ENCODE measurements at regions not wholly inside any gene's neighbourhood (a gene's known extent, or its start where the extent isn't known, plus 50 kb on each side); places are given as distances from the start of the nearest gene placed in this dataset.
"Not testable (repeated sequence)": the region's sequence is repeated elsewhere in the genome, so short reads cannot be mapped to it uniquely, and the experiment has no call there.

DNA sequence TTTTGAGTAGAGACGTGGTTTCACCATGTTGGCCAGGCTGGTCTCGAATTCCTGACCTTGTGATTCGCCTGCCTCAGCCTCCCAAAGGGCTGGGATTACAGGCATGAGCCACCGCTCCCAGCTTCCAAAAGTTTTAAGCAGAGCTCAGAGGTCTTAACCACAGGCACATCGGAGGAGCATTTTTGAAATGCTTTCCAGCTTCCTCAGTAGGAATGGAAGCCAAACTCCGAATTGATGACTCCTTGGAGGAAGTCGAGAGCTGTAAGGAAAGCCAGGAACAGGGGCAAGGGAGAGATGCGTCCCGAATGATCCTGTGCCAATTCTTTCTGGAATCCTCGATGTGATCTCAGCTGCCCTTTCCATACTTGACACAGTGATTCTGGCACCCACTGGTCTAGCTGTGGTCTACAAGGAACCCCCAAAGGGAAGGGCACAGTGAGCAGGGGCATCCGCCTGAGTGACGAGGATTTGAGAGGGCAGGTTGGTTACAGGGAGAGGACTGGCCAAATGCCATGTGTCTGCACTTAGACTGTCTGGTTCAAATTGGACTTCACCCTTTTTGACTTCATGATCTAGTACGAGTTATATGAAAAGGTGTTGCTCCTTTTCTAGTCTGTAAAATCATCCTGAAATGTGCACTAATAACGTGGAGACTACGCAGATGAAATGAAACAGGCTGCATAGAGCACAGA lies 138.2 kb downstream of the ADRA2C start:
- H3K27me3 ChIP-seq (ENCODE audit: insufficient read depth, low read length); H3K4me3 ChIP-seq (ENCODE audit: low read length); H3K9me3 ChIP-seq (ENCODE audit: low read length); H3K36me3 ChIP-seq (ENCODE audit: insufficient read depth, low read length); H2AFZ ChIP-seq (ENCODE audit: low read depth, low read length); H3K4me1 ChIP-seq (ENCODE audit: insufficient read depth, low read length): not testable (repeated sequence)

DNA sequence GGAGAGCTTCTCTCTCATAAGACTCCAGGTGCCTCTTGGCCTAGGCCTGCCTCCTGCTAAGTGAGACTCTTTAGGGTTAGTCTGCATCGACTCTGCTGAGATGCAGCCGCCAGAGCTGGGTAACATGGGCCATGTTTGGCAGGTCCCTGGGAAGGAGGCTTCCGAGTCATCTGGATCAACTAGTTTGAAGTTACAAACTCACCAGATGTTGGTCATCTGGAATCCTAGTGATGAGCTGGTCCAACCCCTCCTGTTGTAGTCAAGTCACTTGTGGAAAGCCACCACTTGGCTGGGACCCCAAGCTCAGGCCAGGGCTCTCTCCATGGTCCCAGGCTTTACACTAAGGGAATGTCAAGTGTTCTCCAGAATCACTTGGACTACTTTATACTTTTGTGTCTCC lies 143.4 kb downstream of the ADRA2C start:
- H3K9me3 ChIP-seq (ENCODE audit: low read length); H3K27me3 ChIP-seq (ENCODE audit: insufficient read depth, low read length): not testable (repeated sequence)

DNA sequence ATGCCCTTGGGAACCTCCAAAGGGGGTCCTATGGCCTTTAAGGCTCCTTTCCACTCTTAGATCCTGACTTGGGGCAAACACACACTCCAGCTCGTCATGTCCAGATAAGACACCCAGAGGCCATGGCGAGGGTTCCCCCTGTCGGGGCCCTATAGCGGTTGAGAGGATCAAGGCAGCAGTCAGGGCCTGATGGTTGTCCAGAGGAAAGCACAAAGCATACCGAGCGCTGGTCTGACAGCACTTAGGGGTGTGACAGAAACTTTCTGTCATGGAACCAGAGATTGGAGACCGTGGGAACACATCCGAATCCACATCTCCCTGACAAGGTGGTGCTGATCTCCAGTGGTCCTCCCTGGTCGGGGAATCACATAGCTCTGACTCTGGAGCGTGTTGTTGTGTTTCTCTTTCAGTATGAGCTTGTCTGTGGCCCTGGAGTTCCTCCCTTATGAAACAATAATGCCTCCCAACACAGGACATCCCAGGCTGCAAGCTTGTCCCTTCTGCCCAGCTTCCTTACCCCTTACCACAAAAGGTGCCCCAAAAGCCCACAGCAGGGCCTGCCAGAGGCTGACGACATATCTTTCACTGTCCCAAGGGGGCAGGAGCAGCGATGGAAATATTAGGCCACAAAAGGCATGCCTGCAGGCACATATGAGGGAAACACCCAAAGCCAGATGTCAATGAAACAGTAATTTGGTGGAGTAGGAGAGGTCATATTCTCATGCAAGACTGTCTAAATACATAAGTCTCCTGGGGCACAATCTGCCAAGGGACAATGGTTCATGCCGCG lies 144.2 kb downstream of the ADRA2C start:
- H3K27me3 ChIP-seq (ENCODE audit: insufficient read depth, low read length); H2AFZ ChIP-seq (ENCODE audit: low read depth, low read length); H3K4me1 ChIP-seq (ENCODE audit: insufficient read depth, low read length); H3K36me3 ChIP-seq (ENCODE audit: insufficient read depth, low read length); H3K4me3 ChIP-seq (ENCODE audit: low read length); H3K9me3 ChIP-seq (ENCODE audit: low read length): not testable (repeated sequence)

More for the DNA sequence above, 143.4 kb downstream of the ADRA2C start:
- H3K4me3 ChIP-seq (ENCODE audit: low read length); H2AFZ ChIP-seq (ENCODE audit: low read depth, low read length); H3K36me3 ChIP-seq (ENCODE audit: insufficient read depth, low read length); H3K4me1 ChIP-seq (ENCODE audit: insufficient read depth, low read length): not testable (repeated sequence)

DNA sequence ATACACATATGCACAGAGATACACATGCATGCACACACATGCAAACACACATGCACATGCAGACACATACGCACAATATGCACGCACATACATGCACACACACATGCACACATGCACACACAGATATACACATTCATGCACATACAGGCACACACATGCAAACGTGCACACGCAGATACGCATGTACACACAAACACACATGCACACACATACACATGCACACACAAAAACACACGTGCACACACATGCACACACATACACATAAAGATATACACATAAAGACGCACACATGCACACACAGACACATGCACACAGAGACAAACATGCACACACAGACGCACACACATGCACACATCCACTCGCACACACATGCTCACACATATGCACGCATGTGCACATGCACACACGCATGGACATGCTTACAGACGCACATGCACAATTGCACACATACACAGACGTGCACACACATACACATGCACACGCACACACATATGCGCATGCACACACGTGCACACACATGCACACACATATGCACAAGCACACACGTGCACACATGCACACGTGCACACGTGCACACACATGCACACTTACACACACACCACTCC lies 145.2 kb downstream of the ADRA2C start:
- Histone ChIP-seq H2AFZ (ENCODE audit: low read depth, low read length) (no peak overlapping the region), H3K4me1 (ENCODE audit: insufficient read depth, low read length) (no peaks in the 10 kb centered on the region), H3K27me3 (ENCODE audit: insufficient read depth, low read length) (no peaks in the 10 kb centered on the region), H3K4me3 (ENCODE audit: low read length) (no peak overlapping the region), H3K36me3 (ENCODE audit: insufficient read depth, low read length) (no peaks in the 10 kb centered on the region), H3K9me3 (ENCODE audit: low read length) (no peaks in the 10 kb centered on the region)

DNA sequence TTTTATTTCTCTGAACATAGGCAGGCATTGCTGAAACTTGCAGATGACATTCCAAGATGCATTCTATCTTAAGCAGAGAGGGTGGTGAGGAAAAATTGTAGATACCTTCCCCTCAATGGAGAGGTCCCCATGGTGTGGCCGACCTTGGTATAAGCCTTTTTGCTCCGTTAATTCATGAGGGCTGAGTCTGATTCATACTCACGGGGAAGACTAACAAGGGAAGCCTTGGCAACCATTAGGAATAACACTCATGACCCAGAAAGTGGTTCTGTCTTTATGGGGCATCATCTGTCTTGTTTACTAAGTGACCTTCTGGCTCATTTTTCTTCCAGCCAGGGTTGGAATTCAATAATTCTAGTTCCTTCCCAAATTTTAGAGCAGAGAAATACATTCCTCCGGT lies 148.3 kb downstream of the ADRA2C start:
- H2AFZ ChIP-seq (ENCODE audit: low read depth, low read length); H3K4me1 ChIP-seq (ENCODE audit: insufficient read depth, low read length); H3K9me3 ChIP-seq (ENCODE audit: low read length); H3K36me3 ChIP-seq (ENCODE audit: insufficient read depth, low read length); H3K27me3 ChIP-seq (ENCODE audit: insufficient read depth, low read length); H3K4me3 ChIP-seq (ENCODE audit: low read length): not testable (repeated sequence)

DNA sequence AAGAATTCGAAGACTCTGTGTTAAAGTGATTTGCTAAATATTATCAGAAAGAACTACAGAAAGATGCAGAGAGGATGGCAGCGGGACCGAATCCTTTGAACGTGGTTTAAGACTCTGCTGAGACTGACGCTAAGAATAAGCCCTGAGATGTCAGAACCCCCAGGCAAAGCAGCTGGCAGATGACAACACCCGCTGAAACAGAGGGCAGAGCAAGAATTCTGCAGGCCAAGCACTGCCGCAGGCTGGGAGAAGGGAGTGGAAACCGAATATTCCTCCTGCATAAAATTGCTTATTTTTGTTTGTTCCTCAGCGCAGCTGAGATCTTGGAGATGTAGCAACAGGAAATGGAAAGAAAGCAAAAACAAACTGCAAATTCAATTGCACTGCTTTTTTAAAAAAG lies 153.3 kb downstream of the ADRA2C start:
- not testable (repeated sequence) for H3K4me1 ChIP-seq (ENCODE audit: insufficient read depth, low read length); H2AFZ ChIP-seq (ENCODE audit: low read depth, low read length); H3K27me3 ChIP-seq (ENCODE audit: insufficient read depth, low read length); H3K36me3 ChIP-seq (ENCODE audit: insufficient read depth, low read length); H3K9me3 ChIP-seq (ENCODE audit: low read length); H3K4me3 ChIP-seq (ENCODE audit: low read length)

DNA sequence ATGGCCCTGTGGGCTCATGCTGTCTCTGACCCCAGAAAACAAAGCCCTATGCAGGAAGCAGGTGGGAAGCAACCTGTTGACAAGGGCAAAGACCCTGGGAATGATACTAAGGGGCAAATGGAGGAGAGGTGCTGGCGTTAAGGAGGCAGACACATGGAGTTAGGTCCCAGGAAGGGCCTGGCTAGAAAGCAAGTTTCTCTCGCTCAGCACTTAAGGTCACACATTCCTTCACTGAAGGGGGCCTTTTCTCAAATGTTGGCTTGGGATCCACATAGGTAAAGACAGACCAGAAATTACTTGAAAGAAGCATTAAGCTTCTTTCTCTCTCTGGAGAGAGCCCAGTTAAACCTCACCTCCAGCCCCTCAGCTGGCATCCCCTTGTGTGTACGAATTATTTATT lies 155.7 kb downstream of the ADRA2C start:
- not testable (repeated sequence) for H2AFZ ChIP-seq (ENCODE audit: low read depth, low read length); H3K4me3 ChIP-seq (ENCODE audit: low read length); H3K36me3 ChIP-seq (ENCODE audit: insufficient read depth, low read length); H3K4me1 ChIP-seq (ENCODE audit: insufficient read depth, low read length); H3K9me3 ChIP-seq (ENCODE audit: low read length)
- peaks cover 16% of the 10 kb centered on the region for H3K27me3 ChIP-seq (ENCODE audit: insufficient read depth, low read length)

DNA sequence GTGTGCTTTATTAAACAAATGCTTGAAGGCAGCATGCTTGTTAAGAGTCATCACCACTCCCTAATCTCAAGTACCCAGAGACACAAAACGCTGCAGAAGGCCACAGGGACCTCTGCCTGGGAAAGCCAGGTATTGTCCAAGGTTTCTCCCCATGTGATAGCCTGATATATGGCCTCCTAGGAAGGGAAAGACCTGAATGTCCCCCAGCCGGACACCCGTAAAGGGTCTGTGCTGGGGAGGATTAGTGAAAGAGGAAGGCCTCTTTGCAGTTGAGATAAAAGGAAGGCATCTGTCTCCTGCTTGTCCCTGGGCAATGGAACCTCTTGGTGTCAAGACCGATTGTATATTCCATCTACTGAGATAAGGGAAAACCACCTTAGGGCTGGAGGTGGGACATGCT lies 159.7 kb downstream of the ADRA2C start:
- H3K36me3 ChIP-seq (ENCODE audit: insufficient read depth, low read length); H3K9me3 ChIP-seq (ENCODE audit: low read length); H3K4me3 ChIP-seq (ENCODE audit: low read length); H3K4me1 ChIP-seq (ENCODE audit: insufficient read depth, low read length); H2AFZ ChIP-seq (ENCODE audit: low read depth, low read length): not testable (repeated sequence)
- peaks cover 11% of the 10 kb centered on the region for H3K27me3 ChIP-seq (ENCODE audit: insufficient read depth, low read length)

DNA sequence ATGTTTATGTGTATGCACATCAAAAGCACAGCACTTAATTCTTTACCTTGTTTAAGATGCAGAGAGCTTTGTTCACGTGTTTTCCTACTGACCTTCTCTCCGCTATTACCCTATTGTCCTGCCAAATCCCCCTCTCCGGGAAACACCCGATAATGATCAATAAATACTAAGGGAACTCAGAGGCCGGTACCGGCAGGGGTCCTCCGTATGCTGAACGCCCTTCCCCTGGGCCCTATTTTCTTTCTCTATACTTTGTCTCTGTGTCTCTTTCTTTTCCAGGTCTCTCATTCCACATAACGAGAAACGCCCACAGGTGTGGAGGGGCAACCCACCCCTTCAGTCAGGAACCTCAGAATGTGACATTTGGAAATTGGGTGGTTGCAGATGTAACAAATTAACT lies 160.1 kb downstream of the ADRA2C start:
- H3K27me3 ChIP-seq (ENCODE audit: insufficient read depth, low read length): peaks cover 11% of the 10 kb centered on the region
- H3K4me3 ChIP-seq (ENCODE audit: low read length); H3K9me3 ChIP-seq (ENCODE audit: low read length); H3K4me1 ChIP-seq (ENCODE audit: insufficient read depth, low read length); H3K36me3 ChIP-seq (ENCODE audit: insufficient read depth, low read length); H2AFZ ChIP-seq (ENCODE audit: low read depth, low read length): not testable (repeated sequence)

DNA sequence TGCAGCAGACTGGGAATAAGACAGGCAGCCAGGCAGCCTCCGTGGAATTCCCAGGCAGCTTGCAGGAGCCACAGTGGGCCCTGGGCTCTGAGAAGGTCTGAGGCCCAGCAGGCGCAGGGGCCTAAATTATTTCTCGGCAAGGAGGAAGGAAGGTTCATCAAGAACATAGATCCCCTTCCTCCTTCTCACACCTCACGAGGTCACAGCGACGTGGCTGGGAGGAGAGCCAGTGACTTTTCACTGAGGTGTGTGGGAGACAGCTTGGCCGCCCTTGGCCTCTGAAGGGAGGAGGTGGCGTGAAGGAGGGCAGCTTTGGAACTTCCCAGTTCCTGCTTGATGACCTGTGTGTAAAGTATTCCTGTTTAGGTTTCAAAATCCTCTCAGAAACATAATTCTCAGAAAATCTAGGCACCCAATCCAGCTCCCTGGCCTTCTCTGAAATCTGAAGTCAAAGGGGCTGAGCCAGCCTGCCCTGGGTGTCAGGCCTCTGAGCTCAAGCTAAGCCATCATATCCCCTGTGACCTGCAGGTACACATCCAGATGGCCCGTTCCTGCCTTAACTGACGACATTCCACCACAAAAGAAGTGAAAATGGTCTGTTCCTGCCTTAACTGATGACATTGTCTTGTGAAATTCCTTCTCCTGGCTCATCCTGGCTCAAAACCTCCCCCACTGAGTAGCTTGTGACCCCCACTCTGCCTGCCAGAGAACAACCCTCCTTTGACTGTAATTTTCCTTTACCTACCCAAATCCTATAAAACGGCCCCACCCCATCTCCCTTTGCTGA lies 161.0 kb downstream of the ADRA2C start:
- H3K9me3 ChIP-seq (ENCODE audit: low read length); H3K36me3 ChIP-seq (ENCODE audit: insufficient read depth, low read length); H2AFZ ChIP-seq (ENCODE audit: low read depth, low read length); H3K4me3 ChIP-seq (ENCODE audit: low read length); H3K4me1 ChIP-seq (ENCODE audit: insufficient read depth, low read length): not testable (repeated sequence)
- peaks cover 11% of the 10 kb centered on the region for H3K27me3 ChIP-seq (ENCODE audit: insufficient read depth, low read length)

DNA sequence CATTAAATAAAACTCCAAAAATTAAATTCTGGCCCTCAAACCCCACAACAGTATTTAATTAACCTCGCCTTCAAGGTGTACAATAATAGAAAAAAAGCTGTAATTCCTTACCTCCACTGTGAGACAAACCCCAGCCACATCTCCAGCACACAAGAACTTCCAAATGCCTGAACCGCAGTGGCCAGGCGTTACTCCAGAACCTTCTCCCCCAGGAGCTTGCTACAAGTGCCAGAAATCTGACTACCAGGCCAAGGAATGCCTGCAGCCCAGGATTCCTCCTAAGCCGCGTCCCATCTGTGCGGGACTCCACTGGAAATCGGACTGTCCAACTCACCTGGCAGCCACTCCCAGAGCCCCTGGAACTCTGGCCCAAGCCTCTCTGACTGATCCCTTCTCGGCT lies 163.2 kb downstream of the ADRA2C start:
- H3K4me3 ChIP-seq (ENCODE audit: low read length); H3K4me1 ChIP-seq (ENCODE audit: insufficient read depth, low read length); H3K36me3 ChIP-seq (ENCODE audit: insufficient read depth, low read length); H3K9me3 ChIP-seq (ENCODE audit: low read length); H3K27me3 ChIP-seq (ENCODE audit: insufficient read depth, low read length); H2AFZ ChIP-seq (ENCODE audit: low read depth, low read length): not testable (repeated sequence)

DNA sequence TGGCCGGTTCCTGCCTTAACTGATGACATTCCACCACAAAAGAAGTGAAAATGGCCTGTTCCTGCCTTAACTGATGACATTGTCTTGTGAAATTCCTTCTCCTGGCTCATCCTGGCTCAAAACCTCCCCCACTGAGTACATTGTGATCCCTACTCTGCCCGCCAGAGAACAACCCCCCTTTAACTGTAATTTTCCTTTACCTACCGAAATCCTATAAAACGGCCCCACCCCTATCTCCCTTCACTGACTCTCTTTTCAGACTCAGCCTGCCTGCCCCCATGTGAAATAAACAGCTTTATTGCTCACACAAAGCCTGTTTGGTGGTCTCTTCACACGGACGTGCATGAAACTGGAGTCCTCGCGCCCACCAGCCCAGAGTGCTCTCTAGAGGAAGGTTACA lies 166.5 kb downstream of the ADRA2C start:
- not testable (repeated sequence) for H3K4me1 ChIP-seq (ENCODE audit: insufficient read depth, low read length); H3K27me3 ChIP-seq (ENCODE audit: insufficient read depth, low read length); H3K36me3 ChIP-seq (ENCODE audit: insufficient read depth, low read length); H3K4me3 ChIP-seq (ENCODE audit: low read length); H3K9me3 ChIP-seq (ENCODE audit: low read length); H2AFZ ChIP-seq (ENCODE audit: low read depth, low read length)

DNA sequence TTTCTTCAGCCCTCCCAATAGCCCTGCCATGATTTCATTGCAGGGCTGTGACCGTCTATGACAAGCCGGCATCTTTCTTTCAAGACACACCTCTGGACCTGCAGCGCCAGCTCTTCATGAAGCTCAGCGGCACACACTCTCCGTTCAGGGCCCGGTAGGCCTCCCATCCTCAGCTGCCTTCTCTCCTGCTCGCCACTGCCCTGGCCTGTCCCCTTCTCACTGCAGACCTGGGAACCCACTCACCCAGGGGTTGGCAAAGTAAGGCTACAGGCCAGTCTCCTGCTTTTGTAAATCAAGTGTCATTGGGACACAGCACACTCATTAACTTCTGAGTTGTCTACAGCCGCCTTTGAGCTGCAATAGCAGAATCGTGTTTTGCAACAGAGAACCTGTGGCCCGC lies 169.2 kb downstream of the ADRA2C start:
- H3K9me3 ChIP-seq (ENCODE audit: low read length); H3K4me3 ChIP-seq (ENCODE audit: low read length); H3K4me1 ChIP-seq (ENCODE audit: insufficient read depth, low read length): not testable (repeated sequence)

More for the DNA sequence above, 169.2 kb downstream of the ADRA2C start:
- not testable (repeated sequence) for H2AFZ ChIP-seq (ENCODE audit: low read depth, low read length); H3K36me3 ChIP-seq (ENCODE audit: insufficient read depth, low read length); H3K27me3 ChIP-seq (ENCODE audit: insufficient read depth, low read length)
